ENCODE measurements at regions not wholly inside any gene's neighbourhood (a gene's known extent, or its start where the extent isn't known, plus 50 kb on each side); places are given as distances from the start of the nearest gene placed in this dataset.

GRCh38 chr5:164747371-164747770 lies 1242.0 kb downstream of the MAT2B start:
- DNase-seq: no peak

GRCh38 chr5:164748861-164749260 lies 1243.4 kb downstream of the MAT2B start:
- DNase-seq: no peak

GRCh38 chr5:164753434-164753833 lies 1248.0 kb downstream of the MAT2B start:
- no peak for DNase-seq

GRCh38 chr5:164763206-164763605 lies 1257.8 kb downstream of the MAT2B start:
- no peak for DNase-seq

GRCh38 chr5:164772122-164772521 lies 1266.7 kb downstream of the MAT2B start:
- no peak for DNase-seq

GRCh38 chr5:164784230-164784629 lies 1278.8 kb downstream of the MAT2B start:
- DNase-seq: no peak

GRCh38 chr5:164798110-164798509 lies 1292.7 kb downstream of the MAT2B start:
- no peak for DNase-seq

GRCh38 chr5:164799391-164799790 lies 1294.0 kb downstream of the MAT2B start:
- DNase-seq: no peak

- no peak for DNase-seq
Observed at GRCh38 chr5:164801910-164802309, 1296.5 kb downstream of the MAT2B start.

- no peak for DNase-seq
Observed at GRCh38 chr5:164809821-164810220, 1304.4 kb downstream of the MAT2B start.

GRCh38 chr5:164818445-164818844 lies 1313.0 kb downstream of the MAT2B start:
- no peak for DNase-seq

GRCh38 chr5:164824671-164825070 lies 1319.3 kb downstream of the MAT2B start:
- no peak for DNase-seq

- no peak for DNase-seq
Observed at GRCh38 chr5:164832516-164832915, 1327.1 kb downstream of the MAT2B start.

GRCh38 chr5:164844348-164844747 lies 1338.9 kb downstream of the MAT2B start:
- DNase-seq: no peak

- DNase-seq: no peak
Observed at GRCh38 chr5:164860896-164861295, 1355.5 kb downstream of the MAT2B start.

- no peak for DNase-seq
Observed at GRCh38 chr5:164861610-164862009, 1356.2 kb downstream of the MAT2B start.

GRCh38 chr5:164868761-164869160 lies 1363.3 kb downstream of the MAT2B start:
- no peak for DNase-seq

- no peak for DNase-seq
Observed at GRCh38 chr5:164869325-164869724, 1363.9 kb downstream of the MAT2B start.

GRCh38 chr5:164876793-164877192 lies 1371.4 kb downstream of the MAT2B start:
- no peak for DNase-seq

- no peak for DNase-seq
Observed at GRCh38 chr5:164881442-164881841, 1376.0 kb downstream of the MAT2B start.

GRCh38 chr5:164885179-164885578 lies 1379.8 kb downstream of the MAT2B start:
- no peak for DNase-seq

- DNase-seq: no peak
Observed at GRCh38 chr5:164893071-164893470, 1387.7 kb downstream of the MAT2B start.

GRCh38 chr5:164898705-164899104 lies 1393.3 kb downstream of the MAT2B start:
- no peak for DNase-seq

- no peak for DNase-seq
Observed at GRCh38 chr5:164909673-164910072, 1404.3 kb downstream of the MAT2B start.

GRCh38 chr5:164921722-164922121 lies 1416.3 kb downstream of the MAT2B start:
- DNase-seq: no peak

GRCh38 chr5:164934039-164934438 lies 1428.6 kb downstream of the MAT2B start:
- DNase-seq: no peak

Measured in T-helper 2 cell (primary cell).